ENCODE measurements at regions not wholly inside any gene's neighbourhood (a gene's known extent, or its start where the extent isn't known, plus 50 kb on each side); places are given as distances from the start of the nearest gene placed in this dataset.

- TF ChIP-seq CTCF (IDR thresholded peaks at IDR 0.05) (no peak), POLR2A (IDR thresholded peaks at IDR 0.05) (no peak)
Measured at GRCh38 chr2:173598525-173598924, 243.9 kb downstream of the CDCA7 start.

Data from right lobe of liver (tissue), 4 donors.